NCI-H446 (cell line): ENCODE measurements at regions not wholly inside any gene's neighbourhood (a gene's known extent, or its start where the extent isn't known, plus 50 kb on each side); places are given as distances from the start of the nearest gene placed in this dataset.
"Not testable (repeated sequence)": the region's sequence is repeated elsewhere in the genome, so short reads cannot be mapped to it uniquely, and the experiment has no call there.

Source experiments
- DNase-seq, 2 experiments: peaks; one replicate each; lab custom pipeline; 2025; lab: John Stamatoyannopoulos, UW

GRCh38 chr6:159440911-159441703 is 251.9 kb downstream of the SOD2 start:
- DNase-seq, result no peak

GRCh38 chr6:159440349-159440748 is 252.7 kb downstream of the SOD2 start:
- DNase-seq, result no peak

- no peak for DNase-seq
These were observed 253.4 kb downstream of the SOD2 start for GRCh38 chr6:159439651-159440050.

- DNase-seq, result no peak
These were observed 254.9 kb downstream of the SOD2 start for GRCh38 chr6:159438106-159438505.

GRCh38 chr6:159436581-159436980 is 256.5 kb downstream of the SOD2 start:
- DNase-seq, result no peak

GRCh38 chr6:159435701-159436100 is 257.3 kb downstream of the SOD2 start:
- no peak for DNase-seq

- no peak for DNase-seq
These were observed 258.6 kb downstream of the SOD2 start for GRCh38 chr6:159434410-159434809.

- no peak for DNase-seq
These were observed 259.5 kb downstream of the SOD2 start for GRCh38 chr6:159433550-159433949.

- DNase-seq, result no peak
These were observed 261.3 kb downstream of the SOD2 start for GRCh38 chr6:159431750-159432149.

GRCh38 chr6:159430323-159430722 is 261.1 kb downstream of the FNDC1 start:
- no peak for DNase-seq

- no peak for DNase-seq
These were observed 260.2 kb downstream of the FNDC1 start for GRCh38 chr6:159429433-159429832.

GRCh38 chr6:159427771-159428170 is 258.6 kb downstream of the FNDC1 start:
- DNase-seq, result no peak

GRCh38 chr6:159427335-159427734 is 258.1 kb downstream of the FNDC1 start:
- no peak for DNase-seq

- DNase-seq, result no peak
These were observed 256.2 kb downstream of the FNDC1 start for GRCh38 chr6:159425421-159425820.

GRCh38 chr6:159422041-159422984 is 253.1 kb downstream of the FNDC1 start:
- DNase-seq, result no peak

- no peak for DNase-seq
These were observed 252.4 kb downstream of the FNDC1 start for GRCh38 chr6:159421586-159421985.

- no peak for DNase-seq
These were observed 249.8 kb downstream of the FNDC1 start for GRCh38 chr6:159418997-159419396.

- no peak for DNase-seq
These were observed 247.8 kb downstream of the FNDC1 start for GRCh38 chr6:159416891-159417560.

- DNase-seq, result no peak
These were observed 246.3 kb downstream of the FNDC1 start for GRCh38 chr6:159415540-159415939.

- no peak for DNase-seq
These were observed 245.5 kb downstream of the FNDC1 start for GRCh38 chr6:159414711-159415110.

- DNase-seq, result not testable (repeated sequence)
These were observed 238.1 kb downstream of the FNDC1 start for GRCh38 chr6:159407211-159407780.

- no peak for DNase-seq
These were observed 235.1 kb downstream of the FNDC1 start for GRCh38 chr6:159404296-159404695.
